SK-N-SH treated with all-trans-retinoic acid at 6 μM for 48 hours (cell line): ENCODE measurements at regions not wholly inside any gene's neighbourhood (a gene's known extent, or its start where the extent isn't known, plus 50 kb on each side); places are given as distances from the start of the nearest gene placed in this dataset.

Source experiments
- ATAC-seq: fragments of 200-7000 bp; cut with Tn5 transposase; 3 replicates; pipeline ENCODE4 v1.9.1; 2020; ENCODE audit warnings: mild to moderate bottlenecking, moderate library complexity
- ARNTL ChIP-seq: fragments of 450-650 bp; formaldehyde crosslinking; IDR thresholded peaks from 2 replicates; pipeline ENCODE4 v1.5.0; 2020; ENCODE audit warnings: low read depth, mild to moderate bottlenecking, moderate library complexity, borderline replicate concordance
- BACH2 ChIP-seq: fragments of 250-450 bp; sonication (Bioruptor Pico); IDR thresholded peaks from 2 replicates; pipeline ENCODE4 v1.9.0; 2021; ENCODE audit warnings: mild to moderate bottlenecking, borderline replicate concordance
- CREB5 ChIP-seq: fragments of 250-450 bp; sonication (Bioruptor Pico); IDR thresholded peaks from 2 replicates; pipeline ENCODE4 v1.5.1; 2020; ENCODE audit warnings: low read depth, mild to moderate bottlenecking, moderate library complexity
- CSDC2 ChIP-seq: fragments of 250-450 bp; sonication (Bioruptor Pico); IDR thresholded peaks from 2 replicates; pipeline ENCODE4 v1.5.0; 2020; ENCODE audit warnings: mild to moderate bottlenecking, moderate library complexity
- ESRRG ChIP-seq: fragments of 250-450 bp; sonication (Bioruptor Pico); IDR thresholded peaks from 2 replicates; pipeline ENCODE4 v1.6.1; 2021; ENCODE audit warnings: mild to moderate bottlenecking
- GLIS3 ChIP-seq: fragments of 250-450 bp; sonication (Bioruptor Pico); IDR thresholded peaks from 2 replicates; pipeline ENCODE4 v1.5.0; 2020; ENCODE audit warnings: mild to moderate bottlenecking, moderate library complexity
- ISL1 ChIP-seq: fragments of 250-450 bp; sonication (Bioruptor Pico); IDR thresholded peaks from 2 replicates; pipeline ENCODE4 v2.1.2; 2022; ENCODE audit warnings: mild to moderate bottlenecking, moderate library complexity
- OSR1 ChIP-seq: fragments of 250-450 bp; sonication (Bioruptor Pico); IDR thresholded peaks from 2 replicates; pipeline ENCODE4 v1.8.0; 2022; ENCODE audit warnings: moderate library complexity, mild to moderate bottlenecking, inconsistent platforms
- PPARA ChIP-seq: fragments of 250-450 bp; sonication (Bioruptor Pico); IDR thresholded peaks from 2 replicates; pipeline ENCODE4 v1.5.0; 2020; ENCODE audit warnings: mild to moderate bottlenecking, borderline replicate concordance
- RARB ChIP-seq: fragments of 250-450 bp; sonication (Bioruptor Pico); IDR thresholded peaks from 2 replicates; pipeline ENCODE4 v1.8.0; 2021; ENCODE audit warnings: mild to moderate bottlenecking, moderate library complexity
- TCF4 ChIP-seq: fragments of 250-450 bp; sonication (Bioruptor Pico); IDR thresholded peaks from 2 replicates; pipeline ENCODE4 v1.8.0; 2021; ENCODE audit warnings: mild to moderate bottlenecking, moderate library complexity, borderline replicate concordance
- TOX ChIP-seq: fragments of 250-450 bp; sonication (Bioruptor Pico); IDR thresholded peaks from 2 replicates; pipeline ENCODE4 v1.8.0; 2021; ENCODE audit warnings: mild to moderate bottlenecking, moderate library complexity, borderline replicate concordance
- ZC3H10 ChIP-seq: fragments of 250-450 bp; sonication (Bioruptor Pico); IDR thresholded peaks from 2 replicates; pipeline ENCODE4 v1.5.1; 2021; ENCODE audit warnings: mild to moderate bottlenecking, moderate library complexity
- ZFP3 ChIP-seq: fragments of 250-450 bp; sonication (Bioruptor Pico); IDR thresholded peaks from 2 replicates; pipeline ENCODE4 v1.5.0; 2020; ENCODE audit warnings: mild to moderate bottlenecking, moderate library complexity
- ZFP30 ChIP-seq: fragments of 450-650 bp; formaldehyde crosslinking; IDR thresholded peaks from 2 replicates; pipeline ENCODE4 v1.5.0; 2022; ENCODE audit warnings: mild to moderate bottlenecking, moderate library complexity
- ZNF565 ChIP-seq: fragments of 450-650 bp; formaldehyde crosslinking; conservative IDR thresholded peaks from 2 replicates; pipeline ENCODE4 v1.5.0; 2020; ENCODE audit warnings: low read depth, mild to moderate bottlenecking, moderate library complexity
- ZNF70 ChIP-seq: fragments of 450-650 bp; formaldehyde crosslinking; IDR thresholded peaks from 2 replicates; pipeline ENCODE4 v1.5.0; 2020; ENCODE audit warnings: mild to moderate bottlenecking, moderate library complexity
- ZNF8 ChIP-seq: fragments of 450-650 bp; formaldehyde crosslinking; IDR thresholded peaks from 2 replicates; pipeline ENCODE4 v1.5.0; 2020; ENCODE audit warnings: mild to moderate bottlenecking, moderate library complexity
- TF ChIP-seq, protein P1 (sequence below): fragments of 250-450 bp; sonication (Bioruptor Pico); IDR thresholded peaks from 2 replicates; pipeline ENCODE4 v1.8.0; 2020; ENCODE audit warnings: mild to moderate bottlenecking, moderate library complexity, borderline replicate concordance
- TF ChIP-seq, protein P2 (sequence below): fragments of 250-450 bp; sonication (Bioruptor Pico); IDR thresholded peaks from 2 replicates; pipeline ENCODE4 v1.5.0; 2020; ENCODE audit warnings: mild to moderate bottlenecking, moderate library complexity
- TF ChIP-seq, protein P3 (sequence below): fragments of 250-450 bp; sonication (Bioruptor Pico); IDR thresholded peaks from 2 replicates; pipeline ENCODE4 v1.8.0; 2021; ENCODE audit warnings: low read depth, mild to moderate bottlenecking, moderate library complexity, borderline replicate concordance

DNA sequence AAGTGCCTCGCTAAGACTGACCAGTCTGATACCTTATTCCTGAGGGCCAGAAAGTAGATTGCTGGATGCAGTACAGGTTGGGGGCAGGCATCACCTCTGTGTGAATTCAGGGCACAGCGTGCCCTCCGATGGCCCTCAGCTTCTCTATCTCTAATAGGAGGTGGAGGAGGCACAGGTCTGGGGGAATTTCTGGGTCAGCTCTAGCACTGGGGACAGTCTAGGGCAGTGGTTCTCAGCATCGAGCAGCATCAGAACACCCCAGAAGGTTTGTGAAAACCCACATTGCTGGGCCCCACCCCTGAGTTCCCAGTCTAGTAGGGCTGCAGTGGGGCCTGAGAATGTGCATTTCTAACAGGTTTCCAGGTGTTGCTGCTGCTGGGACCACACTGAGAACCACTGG is 166.7 kb downstream of the CDC5L start (continued):
- TF ChIP-seq, protein P1, sequence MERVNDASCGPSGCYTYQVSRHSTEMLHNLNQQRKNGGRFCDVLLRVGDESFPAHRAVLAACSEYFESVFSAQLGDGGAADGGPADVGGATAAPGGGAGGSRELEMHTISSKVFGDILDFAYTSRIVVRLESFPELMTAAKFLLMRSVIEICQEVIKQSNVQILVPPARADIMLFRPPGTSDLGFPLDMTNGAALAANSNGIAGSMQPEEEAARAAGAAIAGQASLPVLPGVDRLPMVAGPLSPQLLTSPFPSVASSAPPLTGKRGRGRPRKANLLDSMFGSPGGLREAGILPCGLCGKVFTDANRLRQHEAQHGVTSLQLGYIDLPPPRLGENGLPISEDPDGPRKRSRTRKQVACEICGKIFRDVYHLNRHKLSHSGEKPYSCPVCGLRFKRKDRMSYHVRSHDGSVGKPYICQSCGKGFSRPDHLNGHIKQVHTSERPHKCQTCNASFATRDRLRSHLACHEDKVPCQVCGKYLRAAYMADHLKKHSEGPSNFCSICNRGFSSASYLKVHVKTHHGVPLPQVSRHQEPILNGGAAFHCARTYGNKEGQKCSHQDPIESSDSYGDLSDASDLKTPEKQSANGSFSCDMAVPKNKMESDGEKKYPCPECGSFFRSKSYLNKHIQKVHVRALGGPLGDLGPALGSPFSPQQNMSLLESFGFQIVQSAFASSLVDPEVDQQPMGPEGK (CRISPR knock-in tag): no peak
- TF ChIP-seq BACH2 (CRISPR knock-in tag): no peak
- TF ChIP-seq RARB (CRISPR knock-in tag): no peak
- TF ChIP-seq OSR1 (CRISPR knock-in tag): no peak
- TF ChIP-seq ZNF70 (CRISPR knock-in tag): no peak
- no peak for TF ChIP-seq PPARA (CRISPR knock-in tag)
- TF ChIP-seq GLIS3 (CRISPR knock-in tag): no peak
- TF ChIP-seq TCF4 (CRISPR knock-in tag): no peak

GRCh38 chr6:44554861-44555260 is 167.4 kb downstream of the CDC5L start:
- no peak for ATAC-seq
- TF ChIP-seq OSR1 (CRISPR knock-in tag) (no peak), ZFP30 (no peak), CSDC2 (CRISPR knock-in tag) (no peak), ZNF8 (CRISPR knock-in tag) (no peak), CREB5 (CRISPR knock-in tag) (no peak), GLIS3 (CRISPR knock-in tag) (no peak), ZNF565 (no peak), ZFP3 (CRISPR knock-in tag) (no peak), RARB (CRISPR knock-in tag) (no peak)

GRCh38 chr6:44556046-44556445 is 168.5 kb downstream of the CDC5L start:
- no peak for ATAC-seq
- TF ChIP-seq ZC3H10 (CRISPR knock-in tag): no peak
- no peak for TF ChIP-seq ZFP30
- no peak for TF ChIP-seq ZNF8 (CRISPR knock-in tag)
- no peak for TF ChIP-seq TCF4 (CRISPR knock-in tag)
- TF ChIP-seq GLIS3 (CRISPR knock-in tag): no peak
- TF ChIP-seq ISL1 (CRISPR knock-in tag): no peak
- no peak for TF ChIP-seq OSR1 (CRISPR knock-in tag)

GRCh38 chr6:44558024-44558831 is 170.7 kb downstream of the CDC5L start:
- TF ChIP-seq PPARA (CRISPR knock-in tag) (no peak), ZNF565 (no peak), CREB5 (CRISPR knock-in tag) (no peak), TOX (no peak), ISL1 (CRISPR knock-in tag) (no peak), ESRRG (CRISPR knock-in tag) (no peak), ARNTL (no peak), ZFP3 (CRISPR knock-in tag) (no peak), GLIS3 (CRISPR knock-in tag) (no peak), ZNF8 (CRISPR knock-in tag) (no peak), CSDC2 (CRISPR knock-in tag) (no peak)
- TF ChIP-seq, protein P2, sequence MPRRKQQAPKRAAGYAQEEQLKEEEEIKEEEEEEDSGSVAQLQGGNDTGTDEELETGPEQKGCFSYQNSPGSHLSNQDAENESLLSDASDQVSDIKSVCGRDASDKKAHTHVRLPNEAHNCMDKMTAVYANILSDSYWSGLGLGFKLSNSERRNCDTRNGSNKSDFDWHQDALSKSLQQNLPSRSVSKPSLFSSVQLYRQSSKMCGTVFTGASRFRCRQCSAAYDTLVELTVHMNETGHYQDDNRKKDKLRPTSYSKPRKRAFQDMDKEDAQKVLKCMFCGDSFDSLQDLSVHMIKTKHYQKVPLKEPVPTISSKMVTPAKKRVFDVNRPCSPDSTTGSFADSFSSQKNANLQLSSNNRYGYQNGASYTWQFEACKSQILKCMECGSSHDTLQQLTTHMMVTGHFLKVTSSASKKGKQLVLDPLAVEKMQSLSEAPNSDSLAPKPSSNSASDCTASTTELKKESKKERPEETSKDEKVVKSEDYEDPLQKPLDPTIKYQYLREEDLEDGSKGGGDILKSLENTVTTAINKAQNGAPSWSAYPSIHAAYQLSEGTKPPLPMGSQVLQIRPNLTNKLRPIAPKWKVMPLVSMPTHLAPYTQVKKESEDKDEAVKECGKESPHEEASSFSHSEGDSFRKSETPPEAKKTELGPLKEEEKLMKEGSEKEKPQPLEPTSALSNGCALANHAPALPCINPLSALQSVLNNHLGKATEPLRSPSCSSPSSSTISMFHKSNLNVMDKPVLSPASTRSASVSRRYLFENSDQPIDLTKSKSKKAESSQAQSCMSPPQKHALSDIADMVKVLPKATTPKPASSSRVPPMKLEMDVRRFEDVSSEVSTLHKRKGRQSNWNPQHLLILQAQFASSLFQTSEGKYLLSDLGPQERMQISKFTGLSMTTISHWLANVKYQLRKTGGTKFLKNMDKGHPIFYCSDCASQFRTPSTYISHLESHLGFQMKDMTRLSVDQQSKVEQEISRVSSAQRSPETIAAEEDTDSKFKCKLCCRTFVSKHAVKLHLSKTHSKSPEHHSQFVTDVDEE: no peak
- TF ChIP-seq, protein P3, sequence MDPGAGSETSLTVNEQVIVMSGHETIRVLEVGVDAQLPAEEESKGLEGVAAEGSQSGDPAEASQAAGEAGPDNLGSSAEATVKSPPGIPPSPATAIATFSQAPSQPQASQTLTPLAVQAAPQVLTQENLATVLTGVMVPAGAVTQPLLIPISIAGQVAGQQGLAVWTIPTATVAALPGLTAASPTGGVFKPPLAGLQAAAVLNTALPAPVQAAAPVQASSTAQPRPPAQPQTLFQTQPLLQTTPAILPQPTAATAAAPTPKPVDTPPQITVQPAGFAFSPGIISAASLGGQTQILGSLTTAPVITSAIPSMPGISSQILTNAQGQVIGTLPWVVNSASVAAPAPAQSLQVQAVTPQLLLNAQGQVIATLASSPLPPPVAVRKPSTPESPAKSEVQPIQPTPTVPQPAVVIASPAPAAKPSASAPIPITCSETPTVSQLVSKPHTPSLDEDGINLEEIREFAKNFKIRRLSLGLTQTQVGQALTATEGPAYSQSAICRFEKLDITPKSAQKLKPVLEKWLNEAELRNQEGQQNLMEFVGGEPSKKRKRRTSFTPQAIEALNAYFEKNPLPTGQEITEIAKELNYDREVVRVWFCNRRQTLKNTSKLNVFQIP: no peak
- TF ChIP-seq, all 23 proteins: peak for 0

More at GRCh38 chr6:44558024-44558831, 170.7 kb downstream of the CDC5L start:
- ATAC-seq: no peak
